ENCODE measurements at regions not wholly inside any gene's neighbourhood (a gene's known extent, or its start where the extent isn't known, plus 50 kb on each side); places are given as distances from the start of the nearest gene placed in this dataset.

GRCh38 chr14:95382747-95383146 lies 63.0 kb upstream of the CLMN start:
- no peak overlapping the region for H3K4me3 ChIP-seq (ENCODE audit: low read depth, low read length)
- no peak for DNase-seq (ENCODE audit: low read depth)
- no peak for TF ChIP-seq CTCF (IDR thresholded peaks at IDR 0.05; ENCODE audit: insufficient read depth, low read depth, low read length)

- no peak overlapping the region for H3K4me3 ChIP-seq (ENCODE audit: low read depth, low read length)
- no peak for DNase-seq (ENCODE audit: low read depth)
- TF ChIP-seq CTCF (IDR thresholded peaks at IDR 0.05; ENCODE audit: insufficient read depth, low read depth, low read length): no peak
Observed at GRCh38 chr14:95381726-95382125, 62.0 kb upstream of the CLMN start.

GRCh38 chr14:95380350-95381042 lies 60.8 kb upstream of the CLMN start:
- no peak for TF ChIP-seq CTCF (IDR thresholded peaks at IDR 0.05; ENCODE audit: insufficient read depth, low read depth, low read length)
- no peak overlapping the region for H3K4me3 ChIP-seq (ENCODE audit: low read depth, low read length)
- no peak for DNase-seq (ENCODE audit: low read depth)

GRCh38 chr14:95379634-95380033 lies 59.9 kb upstream of the CLMN start:
- no peak overlapping the region for H3K4me3 ChIP-seq (ENCODE audit: low read depth, low read length)
- no peak for DNase-seq (ENCODE audit: low read depth)
- TF ChIP-seq CTCF (IDR thresholded peaks at IDR 0.05; ENCODE audit: insufficient read depth, low read depth, low read length): no peak

GRCh38 chr14:95375539-95376109 lies 55.9 kb upstream of the CLMN start:
- H3K4me3 ChIP-seq (ENCODE audit: low read depth, low read length): no peak overlapping the region
- DNase-seq (ENCODE audit: low read depth): no peak
- no peak for TF ChIP-seq CTCF (IDR thresholded peaks at IDR 0.05; ENCODE audit: insufficient read depth, low read depth, low read length)

GRCh38 chr14:95374239-95374997 lies 54.7 kb upstream of the CLMN start:
- no peak for TF ChIP-seq CTCF (IDR thresholded peaks at IDR 0.05; ENCODE audit: insufficient read depth, low read depth, low read length)
- H3K4me3 ChIP-seq (ENCODE audit: low read depth, low read length): no peak overlapping the region
- DNase-seq (ENCODE audit: low read depth): no peak

Measured in fibroblast of villous mesenchyme (primary cell).